NCI-H82 treated with DMSO at 0.1 percent for 48 hours (cell line): ENCODE measurements at regions not wholly inside any gene's neighbourhood (a gene's known extent, or its start where the extent isn't known, plus 50 kb on each side); places are given as distances from the start of the nearest gene placed in this dataset.

ENCODE experiments used
- DNase-seq: peaks from one replicate; lab custom pipeline; 2025; ENCODE audit not compliant: unreplicated experiment; lab: John Stamatoyannopoulos, UW

GRCh38 chr9:84447305-84447704 is 106.7 kb upstream of the SLC28A3 start:
- no peak for DNase-seq

GRCh38 chr9:84450029-84450428 is 109.5 kb upstream of the SLC28A3 start:
- DNase-seq: no peak

DNA sequence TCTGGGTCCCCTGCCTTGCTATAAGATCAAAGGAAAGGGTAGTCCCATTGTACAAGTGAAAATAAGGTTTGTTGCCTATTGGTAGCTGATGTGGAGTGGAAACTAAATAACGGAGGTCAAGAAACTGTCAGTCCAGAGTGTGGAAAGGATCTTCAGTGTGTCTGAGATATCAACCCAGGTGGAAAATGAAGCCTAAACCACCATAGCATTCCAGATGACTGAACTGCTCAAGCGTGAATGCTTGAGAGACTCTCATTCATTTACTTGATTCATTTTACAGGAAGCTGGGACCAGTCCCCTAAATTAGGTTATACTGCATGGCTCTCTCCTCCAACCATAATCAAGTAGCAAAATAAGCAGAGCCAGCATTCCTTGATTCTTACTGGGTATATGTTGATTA is 116.0 kb upstream of the SLC28A3 start:
- DNase-seq: no peak

- DNase-seq: no peak
Measured at GRCh38 chr9:84460695-84461094, 120.1 kb upstream of the SLC28A3 start.

DNA sequence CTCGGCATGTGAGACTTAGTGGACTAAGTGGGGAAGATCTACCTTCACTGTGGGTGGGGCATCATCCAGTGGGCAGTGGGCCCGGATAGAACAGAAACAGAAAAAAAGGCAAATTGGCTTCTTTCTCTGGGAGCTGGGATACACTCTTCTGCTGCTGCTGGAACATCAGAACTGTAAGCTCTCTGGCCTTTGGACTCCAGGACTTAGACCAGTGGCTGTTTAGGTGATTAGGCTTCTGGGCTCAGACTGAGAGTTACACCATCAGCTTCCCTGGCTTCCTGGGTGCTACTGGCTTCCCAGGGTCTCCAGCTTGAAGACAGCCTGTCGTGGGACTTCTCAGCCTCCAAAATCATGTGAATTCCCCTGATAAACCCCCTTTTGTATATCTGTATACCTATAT is 122.7 kb upstream of the SLC28A3 start:
- no peak for DNase-seq

- no peak for DNase-seq
Measured at GRCh38 chr9:84466580-84467285, 126.2 kb upstream of the SLC28A3 start.

DNA sequence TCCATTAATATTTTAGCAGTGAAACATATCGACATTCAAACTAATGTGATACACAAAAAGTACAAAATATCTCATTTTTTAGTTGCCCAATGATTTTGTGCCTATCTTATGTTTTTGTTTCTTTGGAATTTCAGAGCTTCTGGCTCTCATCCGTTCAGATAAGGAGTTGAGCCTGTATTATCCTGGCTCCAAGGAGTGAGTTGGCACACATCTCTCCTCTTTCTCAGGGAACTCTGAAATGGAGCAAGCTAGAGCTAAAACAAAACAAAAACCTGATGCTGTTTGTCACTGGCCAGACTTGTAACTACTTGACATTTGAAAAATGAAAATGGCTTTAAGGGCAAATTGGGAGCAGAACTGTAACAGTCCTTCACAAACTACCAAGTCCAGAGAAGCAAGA is 131.3 kb upstream of the SLC28A3 start:
- no peak for DNase-seq

- DNase-seq: no peak
Measured at GRCh38 chr9:84478996-84479395, 138.4 kb upstream of the SLC28A3 start.

- no peak for DNase-seq
Measured at GRCh38 chr9:84480071-84480470, 139.5 kb upstream of the SLC28A3 start.

DNA sequence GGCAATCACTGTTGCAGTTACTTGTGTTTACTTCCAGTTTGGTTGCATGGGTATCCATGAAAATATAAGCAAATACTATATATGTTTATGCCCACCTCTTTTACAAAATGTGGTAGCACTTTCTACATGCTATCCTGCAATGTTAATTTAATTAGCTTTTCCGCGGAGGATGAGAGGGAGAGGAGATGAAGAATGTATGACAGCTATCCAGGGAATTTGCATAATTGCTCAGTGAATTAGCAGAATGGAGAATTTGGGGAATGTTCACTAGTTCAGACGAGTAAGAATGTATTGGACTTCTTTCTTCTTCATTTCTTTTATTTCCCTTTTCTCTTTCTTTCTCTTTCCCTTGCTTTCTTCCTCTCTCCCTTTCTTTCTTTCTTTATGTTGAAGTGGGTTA is 140.7 kb upstream of the SLC28A3 start:
- no peak for DNase-seq

- DNase-seq: no peak
Measured at GRCh38 chr9:84481636-84482218, 141.2 kb upstream of the SLC28A3 start.

DNA sequence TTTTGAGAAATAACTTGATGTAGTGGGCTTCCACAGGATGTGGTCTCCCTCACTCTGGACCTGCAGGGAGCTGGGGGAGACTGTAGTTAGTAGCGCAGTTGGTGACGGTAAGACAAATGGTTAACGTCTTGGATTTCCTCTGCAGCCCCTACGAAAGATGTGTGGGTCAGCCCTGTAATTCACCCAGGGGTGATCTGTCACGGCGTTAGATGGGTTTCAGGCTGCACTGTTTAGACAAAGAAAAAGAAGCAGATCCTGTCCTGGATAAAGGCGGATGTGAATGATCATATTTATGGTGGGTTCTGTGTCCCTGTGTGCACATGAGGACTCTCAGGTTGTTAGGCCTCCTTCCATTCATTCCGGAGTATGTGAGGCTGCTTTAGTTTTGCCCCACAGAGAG is 142.0 kb upstream of the SLC28A3 start:
- no peak for DNase-seq

DNA sequence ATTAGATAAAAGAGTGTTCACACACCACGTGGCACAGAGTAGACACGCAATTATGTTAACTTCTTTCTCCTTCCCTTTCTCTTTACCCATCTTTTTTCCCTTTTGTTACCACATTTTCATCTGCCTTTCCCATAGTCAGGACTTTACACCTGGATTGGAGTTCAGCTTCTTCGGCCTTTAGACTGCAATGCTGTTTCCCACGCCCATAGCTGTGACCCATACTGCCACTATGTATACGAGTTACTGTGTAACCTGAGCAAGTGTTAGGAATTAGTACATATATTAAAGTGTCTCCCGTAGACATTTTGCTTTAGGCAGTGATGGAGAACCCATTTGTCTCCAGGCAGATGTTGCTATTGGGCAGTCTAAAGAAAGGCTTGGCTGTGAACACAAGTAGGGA is 143.6 kb upstream of the SLC28A3 start:
- DNase-seq: no peak

DNA sequence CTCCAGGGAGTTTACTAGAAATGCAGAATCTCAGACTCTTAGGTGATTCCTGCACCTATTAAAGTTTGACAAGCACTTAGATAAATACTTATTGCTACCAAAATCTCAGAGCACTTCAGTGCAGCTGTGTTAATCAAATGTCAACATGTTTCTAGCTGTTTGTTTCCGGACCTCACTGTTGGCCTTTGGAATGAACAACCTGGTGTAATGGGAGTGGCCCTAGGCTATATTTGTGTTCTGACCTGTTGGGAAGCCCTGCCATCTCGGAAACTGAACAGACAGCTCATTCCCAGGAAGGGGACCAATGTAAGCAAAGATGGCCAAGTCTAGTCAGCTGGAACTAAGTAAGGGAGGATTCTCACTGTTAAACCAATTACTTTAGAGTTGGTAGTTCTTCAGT is 145.0 kb upstream of the SLC28A3 start:
- DNase-seq: no peak

- DNase-seq: no peak
Measured at GRCh38 chr9:84486663-84487062, 146.1 kb upstream of the SLC28A3 start.

- DNase-seq: no peak
Measured at GRCh38 chr9:84490206-84490841, 149.8 kb upstream of the SLC28A3 start.

- DNase-seq: no peak
Measured at GRCh38 chr9:84490842-84491325, 150.3 kb upstream of the SLC28A3 start.

GRCh38 chr9:84492366-84493159 is 152.0 kb upstream of the SLC28A3 start:
- no peak for DNase-seq

DNA sequence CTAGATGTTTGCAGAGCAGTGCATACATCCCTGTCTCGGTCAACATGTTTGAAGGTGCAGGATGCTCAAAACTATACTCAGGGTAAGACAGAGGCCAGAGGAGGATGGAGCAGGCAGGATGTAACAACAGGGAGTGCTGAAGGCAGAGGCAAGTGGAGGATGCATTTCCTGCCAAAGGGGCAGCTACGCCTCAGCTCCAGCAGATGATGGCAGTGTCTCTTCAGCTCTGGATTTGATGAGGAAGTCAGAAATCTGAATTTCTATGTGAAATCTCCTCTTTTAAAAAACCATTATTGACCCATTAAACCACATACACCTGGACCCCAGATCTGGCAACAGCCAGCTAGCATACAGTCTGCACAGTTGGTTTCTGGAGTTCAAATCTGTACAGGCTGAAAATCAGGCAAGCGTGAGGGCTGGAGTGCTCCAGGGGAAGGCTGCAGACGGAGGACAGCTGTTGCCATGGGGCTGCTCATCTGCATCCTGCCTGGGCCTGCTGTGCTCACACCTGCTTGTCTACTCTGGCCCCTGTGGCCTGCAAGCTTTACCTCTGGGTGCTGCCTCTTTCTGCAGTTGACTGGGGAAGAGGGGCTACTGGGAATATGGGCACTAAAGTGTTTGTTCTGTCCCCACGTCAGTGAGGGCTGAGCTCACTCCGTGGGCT is 152.9 kb upstream of the SLC28A3 start:
- DNase-seq: no peak

- no peak for DNase-seq
Measured at GRCh38 chr9:84499969-84500582, 159.5 kb upstream of the SLC28A3 start.

DNA sequence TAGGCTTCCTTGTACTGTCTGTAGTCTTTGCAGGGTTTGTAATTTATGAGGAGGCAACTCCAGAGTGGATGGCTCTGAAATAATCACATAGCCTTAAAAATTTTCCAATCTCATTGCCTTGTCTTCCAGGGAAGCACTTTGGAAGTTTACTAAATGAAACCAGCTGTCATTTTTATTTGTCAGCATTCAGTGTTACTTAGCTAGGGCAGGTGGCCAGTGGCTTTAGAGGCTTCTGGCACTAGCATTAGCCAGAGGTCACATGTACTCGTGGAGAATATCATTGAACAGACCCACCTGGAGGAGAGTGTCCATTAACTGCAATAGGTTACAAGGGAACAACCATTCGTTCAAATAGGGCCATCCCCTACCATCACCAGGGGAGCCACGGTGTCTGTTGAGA is 160.3 kb upstream of the SLC28A3 start:
- no peak for DNase-seq
